Prostate gland (tissue), 2 donors: ENCODE measurements at regions not wholly inside any gene's neighbourhood (a gene's known extent, or its start where the extent isn't known, plus 50 kb on each side); places are given as distances from the start of the nearest gene placed in this dataset.

Source experiments
- POLR2A ChIP-seq: fragments of 450-650 bp; IDR thresholded peaks from one replicate; pipeline ENCODE4 v1.6.1; 2016; ENCODE audit warnings: antibody characterized with exemption, mild to moderate bottlenecking
- TF ChIP-seq, protein P1 (sequence below), 4 experiments: fragments of 200-600 bp in 2 of 4; fragments of 450-650 bp in 2 of 4; sonication (generic) in 2 of 4; IDR thresholded peaks; 1 replicate in 3 of 4; 2 replicates in 1 of 4; pipeline ENCODE4 v1.5.1; 2016 to 2019; ENCODE audit warnings: antibody characterized with exemption in 4 of 4, mild to moderate bottlenecking in 2 of 4, moderate library complexity in 2 of 4

- TF ChIP-seq, protein P1, sequence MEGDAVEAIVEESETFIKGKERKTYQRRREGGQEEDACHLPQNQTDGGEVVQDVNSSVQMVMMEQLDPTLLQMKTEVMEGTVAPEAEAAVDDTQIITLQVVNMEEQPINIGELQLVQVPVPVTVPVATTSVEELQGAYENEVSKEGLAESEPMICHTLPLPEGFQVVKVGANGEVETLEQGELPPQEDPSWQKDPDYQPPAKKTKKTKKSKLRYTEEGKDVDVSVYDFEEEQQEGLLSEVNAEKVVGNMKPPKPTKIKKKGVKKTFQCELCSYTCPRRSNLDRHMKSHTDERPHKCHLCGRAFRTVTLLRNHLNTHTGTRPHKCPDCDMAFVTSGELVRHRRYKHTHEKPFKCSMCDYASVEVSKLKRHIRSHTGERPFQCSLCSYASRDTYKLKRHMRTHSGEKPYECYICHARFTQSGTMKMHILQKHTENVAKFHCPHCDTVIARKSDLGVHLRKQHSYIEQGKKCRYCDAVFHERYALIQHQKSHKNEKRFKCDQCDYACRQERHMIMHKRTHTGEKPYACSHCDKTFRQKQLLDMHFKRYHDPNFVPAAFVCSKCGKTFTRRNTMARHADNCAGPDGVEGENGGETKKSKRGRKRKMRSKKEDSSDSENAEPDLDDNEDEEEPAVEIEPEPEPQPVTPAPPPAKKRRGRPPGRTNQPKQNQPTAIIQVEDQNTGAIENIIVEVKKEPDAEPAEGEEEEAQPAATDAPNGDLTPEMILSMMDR (IDR thresholded peaks at IDR 0.05) = no peak
- TF ChIP-seq POLR2A = no peak
These were observed 243.7 kb downstream of the TBX15 start for GRCh38 chr1:118744420-118744819.
